ENCODE measurements at regions not wholly inside any gene's neighbourhood (a gene's known extent, or its start where the extent isn't known, plus 50 kb on each side); places are given as distances from the start of the nearest gene placed in this dataset.

DNA sequence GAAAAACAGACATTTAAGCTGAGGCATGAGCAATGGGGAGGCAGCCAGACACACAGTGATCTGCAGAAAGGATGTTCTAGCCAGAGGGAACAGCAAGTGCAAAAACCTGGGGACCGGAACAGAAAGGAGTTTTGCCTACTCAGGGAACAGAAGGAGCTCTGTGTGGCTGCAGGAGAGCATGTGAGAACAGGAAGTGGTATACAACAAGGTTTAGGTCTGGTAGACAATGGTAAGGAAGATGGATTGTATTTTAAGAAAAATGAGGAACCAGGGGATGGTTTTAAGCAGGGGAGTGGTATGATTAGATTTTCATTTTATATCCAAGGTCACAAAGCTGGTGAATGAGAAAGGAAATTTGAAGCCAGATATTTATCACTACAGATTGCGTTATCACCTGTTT, 157.5 kb downstream of the UNC5CL start:
- no peak for FAIRE-seq
- TF ChIP-seq FOSB (CRISPR knock-in tag; IDR thresholded peaks at IDR 0.05) = no peak
- Histone ChIP-seq H3K27ac (no peak overlapping the region), H3K4me1 (no peaks in the 10 kb centered on the region), H3K4me2 (no peak overlapping the region), H3K9me3 (peaks cover 5% of the 10 kb centered on the region; the same call in 2 of the 3 replicates), H3K4me3 (no peak overlapping the region)
- DNase-seq (ENCODE audit: low read depth in 1 of 2, low spot score in 1 of 2) = no peak
- ATAC-seq = no peak
- CTCF ChIA-PET = interaction anchor here (1.9 kb wide), 1 partner anchor 13 kb away, joined by 7 read pairs; no protein-coding TSS in a partner anchor
- POLR2A ChIA-PET = no interaction called here
- WGBS (ENCODE audit: missing lambda C conversion rate) = 86% methylated on average over 2 of the region's 2 CpGs

DNA sequence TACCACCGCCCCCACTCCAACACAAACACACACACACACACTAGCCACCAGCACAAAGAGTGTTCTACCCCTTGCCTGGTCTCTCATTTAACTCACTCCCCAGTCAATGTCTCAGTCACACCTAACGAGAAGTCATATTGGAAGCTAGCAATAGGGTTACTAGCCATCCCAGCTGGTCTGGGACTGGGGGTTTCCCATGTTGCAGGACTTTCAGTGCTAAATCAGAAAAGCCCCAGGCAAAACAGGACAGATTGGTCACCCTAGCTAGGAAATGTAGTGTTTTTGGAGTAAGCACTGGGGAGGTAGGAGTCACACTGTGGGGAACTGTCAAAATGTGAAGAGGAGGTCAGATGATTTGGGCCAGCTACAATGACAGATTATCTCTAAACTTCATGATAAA, 158.1 kb downstream of the UNC5CL start:
- CTCF ChIA-PET = interaction anchor here (1.9 kb wide), 1 partner anchor 14 kb away, joined by 7 read pairs; no protein-coding TSS in a partner anchor
- no peak for TF ChIP-seq SMC3 (IDR thresholded peaks at IDR 0.05)
- no peak for TF ChIP-seq TP53 (CRISPR knock-in tag; IDR thresholded peaks at IDR 0.05)
- no peak for TF ChIP-seq FOSL2 (IDR thresholded peaks at IDR 0.05)
- TF ChIP-seq FOSL2 (CRISPR knock-in tag; IDR thresholded peaks at IDR 0.05) = no peak
- no peak for TF ChIP-seq CHD4 (IDR thresholded peaks at IDR 0.05; ENCODE audit: borderline replicate concordance)
- TF ChIP-seq CEBPB (IDR thresholded peaks at IDR 0.05) = no peak
- no peak for TF ChIP-seq NFE2L2 (conservative IDR thresholded peaks at IDR 0.05; ENCODE audit: low read length)
- TF ChIP-seq HDAC2 (IDR thresholded peaks at IDR 0.05) = no peak
- TF ChIP-seq BHLHE40 (IDR thresholded peaks at IDR 0.05; ENCODE audit: low read depth, low read length) = no peak
- TF ChIP-seq EHMT2 (IDR thresholded peaks at IDR 0.05; ENCODE audit: low read depth) = no peak
- TF ChIP-seq JUN (IDR thresholded peaks at IDR 0.05) = no peak
- TF ChIP-seq ZNF302 (CRISPR knock-in tag; IDR thresholded peaks at IDR 0.05) = no peak
- TF ChIP-seq JUNB (IDR thresholded peaks at IDR 0.05) = no peak
- TF ChIP-seq NPAS2 (CRISPR knock-in tag; IDR thresholded peaks at IDR 0.05; ENCODE audit: borderline replicate concordance) = no peak
- no peak for TF ChIP-seq CBX2 (IDR thresholded peaks at IDR 0.05; ENCODE audit: borderline replicate concordance, low read depth)
- TF ChIP-seq KDM5A (IDR thresholded peaks at IDR 0.05) = no peak
- no peak for TF ChIP-seq RCOR1 (IDR thresholded peaks at IDR 0.05; ENCODE audit: low read depth, low read length)
- FAIRE-seq (no peak), ATAC-seq (no peak), DNase-seq (ENCODE audit: low read depth in 1 of 2, low spot score in 1 of 2) (no peak)
- no peak overlapping the region for H3K4me3 ChIP-seq
- no peak overlapping the region for H3K27ac ChIP-seq
- peaks cover 5% of the 10 kb centered on the region; the same call in 2 of the 3 replicates for H3K9me3 ChIP-seq
- H3K4me2 ChIP-seq = no peak overlapping the region
- no peaks in the 10 kb centered on the region for H3K4me1 ChIP-seq
- WGBS (ENCODE audit: missing lambda C conversion rate) = 67% methylated on average over 2 of the region's 2 CpGs
- POLR2A ChIA-PET = no interaction called here

DNA sequence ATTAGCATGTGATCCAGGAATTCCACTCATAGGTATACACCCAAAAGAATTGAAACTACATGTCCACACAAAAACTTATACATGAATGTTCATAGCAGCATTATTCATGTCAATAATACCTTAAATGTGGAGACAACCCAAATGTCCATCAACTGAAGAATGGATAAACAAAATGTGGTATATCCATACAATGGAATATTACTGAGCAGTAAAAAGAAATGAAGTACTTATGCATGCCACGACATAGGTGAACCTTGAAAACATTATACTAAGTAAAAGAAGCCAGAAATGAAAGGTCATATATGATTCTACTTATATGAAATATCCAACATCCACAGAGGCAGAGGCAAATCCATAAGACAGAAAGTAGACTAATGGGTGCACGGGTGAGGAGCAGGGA, 159.9 kb downstream of the UNC5CL start:
- no peak overlapping the region for H3K4me2 ChIP-seq
- no peaks in the 10 kb centered on the region for H3K4me1 ChIP-seq
- H3K9me3 ChIP-seq = peaks cover 5% of the 10 kb centered on the region; the same call in 2 of the 3 replicates
- ATAC-seq (no peak), FAIRE-seq (no peak), DNase-seq (ENCODE audit: low read depth in 1 of 2, low spot score in 1 of 2) (no peak)
- 34% methylated on average over 2 of the region's 2 CpGs for WGBS (ENCODE audit: missing lambda C conversion rate)
- no peak overlapping the region for H3K27ac ChIP-seq
- TF ChIP-seq, protein P1, sequence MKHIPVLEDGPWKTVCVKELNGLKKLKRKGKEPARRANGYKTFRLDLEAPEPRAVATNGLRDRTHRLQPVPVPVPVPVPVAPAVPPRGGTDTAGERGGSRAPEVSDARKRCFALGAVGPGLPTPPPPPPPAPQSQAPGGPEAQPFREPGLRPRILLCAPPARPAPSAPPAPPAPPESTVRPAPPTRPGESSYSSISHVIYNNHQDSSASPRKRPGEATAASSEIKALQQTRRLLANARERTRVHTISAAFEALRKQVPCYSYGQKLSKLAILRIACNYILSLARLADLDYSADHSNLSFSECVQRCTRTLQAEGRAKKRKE (CRISPR knock-in tag; IDR thresholded peaks at IDR 0.05; ENCODE audit: low read depth) = no peak
- TF ChIP-seq RAD21 (conservative IDR thresholded peaks at IDR 0.05 in 1 of 2, IDR thresholded peaks at IDR 0.05 in 1 of 2) (no peak), FOXS1 (CRISPR knock-in tag; IDR thresholded peaks at IDR 0.05) (no peak), POLR2AphosphoS2 (conservative IDR thresholded peaks at IDR 0.05; ENCODE audit: low read length) (no peak), CBX8 (IDR thresholded peaks at IDR 0.05) (no peak), RNF2 (IDR thresholded peaks at IDR 0.05; ENCODE audit: borderline replicate concordance, low read depth) (no peak), RARB (CRISPR knock-in tag; IDR thresholded peaks at IDR 0.05) (no peak), ZFP36 (IDR thresholded peaks at IDR 0.05; ENCODE audit: borderline replicate concordance, partially characterized antibody) (no peak), SREBF2 (IDR thresholded peaks at IDR 0.05) (no peak), HOXB13 (CRISPR knock-in tag; IDR thresholded peaks at IDR 0.05; ENCODE audit: low read depth) (no peak), MAZ (IDR thresholded peaks at IDR 0.05; ENCODE audit: borderline replicate concordance, low read depth, low read length) (no peak), HEYL (CRISPR knock-in tag; IDR thresholded peaks at IDR 0.05) (no peak), PHF8 (IDR thresholded peaks at IDR 0.05; ENCODE audit: borderline replicate concordance, low read depth) (no peak)
- TF ChIP-seq, protein P2, sequence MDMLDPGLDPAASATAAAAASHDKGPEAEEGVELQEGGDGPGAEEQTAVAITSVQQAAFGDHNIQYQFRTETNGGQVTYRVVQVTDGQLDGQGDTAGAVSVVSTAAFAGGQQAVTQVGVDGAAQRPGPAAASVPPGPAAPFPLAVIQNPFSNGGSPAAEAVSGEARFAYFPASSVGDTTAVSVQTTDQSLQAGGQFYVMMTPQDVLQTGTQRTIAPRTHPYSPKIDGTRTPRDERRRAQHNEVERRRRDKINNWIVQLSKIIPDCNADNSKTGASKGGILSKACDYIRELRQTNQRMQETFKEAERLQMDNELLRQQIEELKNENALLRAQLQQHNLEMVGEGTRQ (IDR thresholded peaks at IDR 0.05) = no peak
- TF ChIP-seq, protein P3, sequence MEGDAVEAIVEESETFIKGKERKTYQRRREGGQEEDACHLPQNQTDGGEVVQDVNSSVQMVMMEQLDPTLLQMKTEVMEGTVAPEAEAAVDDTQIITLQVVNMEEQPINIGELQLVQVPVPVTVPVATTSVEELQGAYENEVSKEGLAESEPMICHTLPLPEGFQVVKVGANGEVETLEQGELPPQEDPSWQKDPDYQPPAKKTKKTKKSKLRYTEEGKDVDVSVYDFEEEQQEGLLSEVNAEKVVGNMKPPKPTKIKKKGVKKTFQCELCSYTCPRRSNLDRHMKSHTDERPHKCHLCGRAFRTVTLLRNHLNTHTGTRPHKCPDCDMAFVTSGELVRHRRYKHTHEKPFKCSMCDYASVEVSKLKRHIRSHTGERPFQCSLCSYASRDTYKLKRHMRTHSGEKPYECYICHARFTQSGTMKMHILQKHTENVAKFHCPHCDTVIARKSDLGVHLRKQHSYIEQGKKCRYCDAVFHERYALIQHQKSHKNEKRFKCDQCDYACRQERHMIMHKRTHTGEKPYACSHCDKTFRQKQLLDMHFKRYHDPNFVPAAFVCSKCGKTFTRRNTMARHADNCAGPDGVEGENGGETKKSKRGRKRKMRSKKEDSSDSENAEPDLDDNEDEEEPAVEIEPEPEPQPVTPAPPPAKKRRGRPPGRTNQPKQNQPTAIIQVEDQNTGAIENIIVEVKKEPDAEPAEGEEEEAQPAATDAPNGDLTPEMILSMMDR (IDR thresholded peaks at IDR 0.05) = no peak
- TF ChIP-seq, protein P4, sequence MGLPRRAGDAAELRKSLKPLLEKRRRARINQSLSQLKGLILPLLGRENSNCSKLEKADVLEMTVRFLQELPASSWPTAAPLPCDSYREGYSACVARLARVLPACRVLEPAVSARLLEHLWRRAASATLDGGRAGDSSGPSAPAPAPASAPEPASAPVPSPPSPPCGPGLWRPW (IDR thresholded peaks at IDR 0.05) = no peak
- ChIA-PET CTCF (no interaction called here), POLR2A (no interaction called here)
- H3K4me3 ChIP-seq = no peak overlapping the region
